HepG2 (cell line): ENCODE measurements at regions not wholly inside any gene's neighbourhood (a gene's known extent, or its start where the extent isn't known, plus 50 kb on each side); places are given as distances from the start of the nearest gene placed in this dataset.

Experiments used
- EZH2 ChIP-seq: conservative IDR thresholded peaks from 2 replicates; pipeline ENCODE4 v1.6.1; 2012; ENCODE audit warnings: mild to moderate bottlenecking, low read depth, low read length, moderate library complexity
- HBP1 ChIP-seq: IDR thresholded peaks from 2 replicates; pipeline ENCODE4 v1.6.1; 2016; ENCODE audit warnings: low read depth, control low read depth
- MYC ChIP-seq: sonication (generic); formaldehyde crosslinking; IDR thresholded peaks from 2 replicates; pipeline ENCODE4 v1.9.0; 2021; ENCODE audit warnings: missing genetic modification reagents, borderline replicate concordance
- POLR2A ChIP-seq, 2 experiments: IDR thresholded peaks; 2 replicates each; pipeline ENCODE4 v1.6.1; 2011; ENCODE audit warnings: low read depth in 2 of 2, low read length in 2 of 2, mild to moderate bottlenecking in 1 of 2, moderate library complexity in 1 of 2; ENCODE audit not compliant: insufficient read depth in 1 of 2
- POLR2AphosphoS5 ChIP-seq: IDR thresholded peaks from 2 replicates; pipeline ENCODE4 v1.6.1; 2012; ENCODE audit warnings: low read depth, low read length
- PRDM10 ChIP-seq: sonication (generic); formaldehyde crosslinking; IDR thresholded peaks from 2 replicates; pipeline ENCODE4 v1.4.0; 2020; ENCODE audit warnings: low read depth, missing genetic modification reagents
- TCF7L2 ChIP-seq: IDR thresholded peaks from 2 replicates; pipeline ENCODE4 v1.6.1; 2011; ENCODE audit warnings: mild to moderate bottlenecking, low read depth, low read length, moderate library complexity
- ZFYVE20 ChIP-seq: sonication (generic); formaldehyde crosslinking; IDR thresholded peaks from 2 replicates; pipeline ENCODE4 v1.8.0; 2023; ENCODE audit warnings: low read depth, mild to moderate bottlenecking, moderate library complexity, missing genetic modification reagents, borderline replicate concordance
- ZNF260 ChIP-seq: sonication (generic); formaldehyde crosslinking; IDR thresholded peaks from 2 replicates; pipeline ENCODE4 v1.4.0; 2020; ENCODE audit warnings: missing genetic modification reagents, low read depth, mild to moderate bottlenecking, borderline replicate concordance
- ZNF362 ChIP-seq: sonication (generic); formaldehyde crosslinking; IDR thresholded peaks from 2 replicates; pipeline ENCODE4 v1.4.0; 2020; ENCODE audit warnings: missing genetic modification reagents, mild to moderate bottlenecking, borderline replicate concordance

- TF ChIP-seq MYC (no peak), ZFYVE20 (CRISPR knock-in tag) (no peak), PRDM10 (no peak), POLR2A (IDR thresholded peaks at IDR 0.05; ENCODE audit: insufficient read depth in 1 of 2, low read depth in 2 of 2, low read length in 2 of 2) (no peak), ZNF260 (CRISPR knock-in tag) (no peak), TCF7L2 (no peak), POLR2AphosphoS5 (no peak), HBP1 (CRISPR knock-in tag) (no peak), EZH2 (no peak), ZNF362 (CRISPR knock-in tag) (no peak)
Observed at GRCh38 chr21:16258844-16259611, 529.2 kb downstream of the USP25 start.
